ENCODE measurements at regions not wholly inside any gene's neighbourhood (a gene's known extent, or its start where the extent isn't known, plus 50 kb on each side); places are given as distances from the start of the nearest gene placed in this dataset.

DNA sequence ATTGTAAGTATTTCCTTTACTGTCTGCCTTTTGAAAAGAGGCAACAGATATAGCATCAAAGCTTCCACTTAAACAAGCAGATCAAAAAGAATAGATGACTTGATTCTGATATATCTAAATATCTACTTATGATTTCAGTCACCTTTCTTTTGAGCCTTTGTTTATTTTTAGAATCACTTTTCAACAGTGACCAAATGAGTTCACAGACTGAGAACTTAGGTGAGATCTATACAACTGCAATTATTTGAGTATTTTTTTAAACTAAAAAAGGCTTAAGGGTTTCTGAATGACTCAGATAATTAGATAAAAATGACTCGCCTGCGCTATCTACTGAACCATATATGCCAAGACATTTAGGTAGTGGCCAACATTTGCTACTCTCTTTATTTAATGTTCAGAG is 166.7 kb upstream of the KCNIP4 start (continued):
- TF ChIP-seq ZKSCAN1 (IDR thresholded peaks at IDR 0.05; ENCODE audit: low read length) (no peak), NFIC (IDR thresholded peaks at IDR 0.05; ENCODE audit: low read length) (no peak), HBP1 (CRISPR knock-in tag; IDR thresholded peaks at IDR 0.05; ENCODE audit: low read depth) (no peak), RAD21 (CRISPR knock-in tag; IDR thresholded peaks at IDR 0.05) (no peak), ZNF503 (CRISPR knock-in tag; IDR thresholded peaks at IDR 0.05) (no peak), RNF2 (conservative IDR thresholded peaks at IDR 0.05; ENCODE audit: low read depth) (no peak)
- TF ChIP-seq, protein P1, sequence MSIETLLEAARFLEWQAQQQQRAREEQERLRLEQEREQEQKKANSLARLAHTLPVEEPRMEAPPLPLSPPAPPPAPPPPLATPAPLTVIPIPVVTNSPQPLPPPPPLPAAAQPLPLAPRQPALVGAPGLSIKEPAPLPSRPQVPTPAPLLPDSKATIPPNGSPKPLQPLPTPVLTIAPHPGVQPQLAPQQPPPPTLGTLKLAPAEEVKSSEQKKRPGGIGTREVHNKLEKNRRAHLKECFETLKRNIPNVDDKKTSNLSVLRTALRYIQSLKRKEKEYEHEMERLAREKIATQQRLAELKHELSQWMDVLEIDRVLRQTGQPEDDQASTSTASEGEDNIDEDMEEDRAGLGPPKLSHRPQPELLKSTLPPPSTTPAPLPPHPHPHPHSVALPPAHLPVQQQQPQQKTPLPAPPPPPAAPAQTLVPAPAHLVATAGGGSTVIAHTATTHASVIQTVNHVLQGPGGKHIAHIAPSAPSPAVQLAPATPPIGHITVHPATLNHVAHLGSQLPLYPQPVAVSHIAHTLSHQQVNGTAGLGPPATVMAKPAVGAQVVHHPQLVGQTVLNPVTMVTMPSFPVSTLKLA (IDR thresholded peaks at IDR 0.05), result no peak

- WGBS (ENCODE audit: low lambda C conversion rate), result 8% methylated on average over 2 of the region's 2 CpGs
- ATAC-seq, result no peak
- H3K36me3 ChIP-seq (replicated peaks in 1 of 2; ENCODE audit: control insufficient read depth in 1 of 2, insufficient read depth in 2 of 2, low read length in 2 of 2), result no peaks in the 10 kb centered on the region
- no peaks in the 10 kb centered on the region for H3K79me2 ChIP-seq (ENCODE audit: insufficient read depth, low read length)
- BruUV-seq (replicated peaks), result no TSS peak
- intact Hi-C loops (cut with micrococcal nuclease; ENCODE audit: unreplicated experiment), result no loop called here
- DNase-seq (ENCODE audit: low spot score), result no peak
- no peak for FAIRE-seq
- no peaks in the 10 kb centered on the region for H3K27me3 ChIP-seq (ENCODE audit: control insufficient read depth in 1 of 2, insufficient read depth in 2 of 2, low read length in 2 of 2)
- H4K20me1 ChIP-seq (ENCODE audit: insufficient read depth, low read length), result no peaks in the 10 kb centered on the region
- H3K4me2 ChIP-seq (ENCODE audit: low read depth, low read length), result no peak overlapping the region
- H3K9me3 ChIP-seq (ENCODE audit: low read length), result peaks cover 5% of the 10 kb centered on the region; the same call in 1 of the 2 replicates
- in situ Hi-C loops (cut with HindIII; ENCODE audit: extremely low pct_ligation_motif_present, low pct_unique_long_range_greater_than_20kb), result no loop called here
- TF ChIP-seq, protein P2, sequence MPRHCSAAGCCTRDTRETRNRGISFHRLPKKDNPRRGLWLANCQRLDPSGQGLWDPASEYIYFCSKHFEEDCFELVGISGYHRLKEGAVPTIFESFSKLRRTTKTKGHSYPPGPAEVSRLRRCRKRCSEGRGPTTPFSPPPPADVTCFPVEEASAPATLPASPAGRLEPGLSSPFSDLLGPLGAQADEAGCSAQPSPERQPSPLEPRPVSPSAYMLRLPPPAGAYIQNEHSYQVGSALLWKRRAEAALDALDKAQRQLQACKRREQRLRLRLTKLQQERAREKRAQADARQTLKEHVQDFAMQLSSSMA (CRISPR knock-in tag; IDR thresholded peaks at IDR 0.05), result no peak
- H2AFZ ChIP-seq (ENCODE audit: low read length), result no peak overlapping the region
- H3K4me3 ChIP-seq (replicated peaks in 1 of 3; ENCODE audit: insufficient read depth in 1 of 3, low read depth in 2 of 3, low read length in 3 of 3), result no peak overlapping the region
- H3K27ac ChIP-seq (ENCODE audit: extremely low read length, insufficient read depth, low read length), result no peak overlapping the region
- H3K9ac ChIP-seq (ENCODE audit: insufficient read depth, low read depth, low read length), result no peak overlapping the region
- ChIA-PET CTCF (ENCODE audit: low intra/inter-chr PET ratio, low total read pairs) (no interaction called here), POLR2A (no interaction called here)
- H3K4me1 ChIP-seq (ENCODE audit: insufficient read depth, low read length), result no peaks in the 10 kb centered on the region
Observed at GRCh38 chr4:22103768-22104167, 155.2 kb upstream of the KCNIP4 start.
